GM12801 (cell line): ENCODE measurements at regions not wholly inside any gene's neighbourhood (a gene's known extent, or its start where the extent isn't known, plus 50 kb on each side); places are given as distances from the start of the nearest gene placed in this dataset.

Experiments used
- CTCF ChIP-seq: IDR thresholded peaks from one replicate; pipeline ENCODE4 v1.5.1; 2011; ENCODE audit warnings: control low read depth; ENCODE audit not compliant: insufficient read length; ENCODE audit errors: extremely low read depth

GRCh38 chr5:154618696-154619095 is 136.5 kb upstream of the LARP1 start:
- TF ChIP-seq CTCF, result no peak

GRCh38 chr5:154614595-154614994 is 136.6 kb upstream of the HAND1 start:
- TF ChIP-seq CTCF, result no peak

GRCh38 chr5:154614125-154614524 is 136.1 kb upstream of the HAND1 start:
- TF ChIP-seq CTCF, result no peak

GRCh38 chr5:154612666-154613065 is 134.6 kb upstream of the HAND1 start:
- TF ChIP-seq CTCF, result no peak

- TF ChIP-seq CTCF, result no peak
Observed at GRCh38 chr5:154611341-154611767, 133.3 kb upstream of the HAND1 start.

- peak; percentile 18 for TF ChIP-seq CTCF
Observed at GRCh38 chr5:154610321-154611154, 132.5 kb upstream of the HAND1 start.

- no peak for TF ChIP-seq CTCF
Observed at GRCh38 chr5:154609251-154609650, 131.2 kb upstream of the HAND1 start.
